ENCODE measurements at regions not wholly inside any gene's neighbourhood (a gene's known extent, or its start where the extent isn't known, plus 50 kb on each side); places are given as distances from the start of the nearest gene placed in this dataset.
"Not testable (repeated sequence)": the region's sequence is repeated elsewhere in the genome, so short reads cannot be mapped to it uniquely, and the experiment has no call there.

- TF ChIP-seq, protein P1, sequence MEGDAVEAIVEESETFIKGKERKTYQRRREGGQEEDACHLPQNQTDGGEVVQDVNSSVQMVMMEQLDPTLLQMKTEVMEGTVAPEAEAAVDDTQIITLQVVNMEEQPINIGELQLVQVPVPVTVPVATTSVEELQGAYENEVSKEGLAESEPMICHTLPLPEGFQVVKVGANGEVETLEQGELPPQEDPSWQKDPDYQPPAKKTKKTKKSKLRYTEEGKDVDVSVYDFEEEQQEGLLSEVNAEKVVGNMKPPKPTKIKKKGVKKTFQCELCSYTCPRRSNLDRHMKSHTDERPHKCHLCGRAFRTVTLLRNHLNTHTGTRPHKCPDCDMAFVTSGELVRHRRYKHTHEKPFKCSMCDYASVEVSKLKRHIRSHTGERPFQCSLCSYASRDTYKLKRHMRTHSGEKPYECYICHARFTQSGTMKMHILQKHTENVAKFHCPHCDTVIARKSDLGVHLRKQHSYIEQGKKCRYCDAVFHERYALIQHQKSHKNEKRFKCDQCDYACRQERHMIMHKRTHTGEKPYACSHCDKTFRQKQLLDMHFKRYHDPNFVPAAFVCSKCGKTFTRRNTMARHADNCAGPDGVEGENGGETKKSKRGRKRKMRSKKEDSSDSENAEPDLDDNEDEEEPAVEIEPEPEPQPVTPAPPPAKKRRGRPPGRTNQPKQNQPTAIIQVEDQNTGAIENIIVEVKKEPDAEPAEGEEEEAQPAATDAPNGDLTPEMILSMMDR (conservative IDR thresholded peaks at IDR 0.05; ENCODE audit: low read depth, low read length), result not testable (repeated sequence)
- TF ChIP-seq EZH2 (IDR thresholded peaks at IDR 0.05; ENCODE audit: low read length, unreplicated experiment), result not testable (repeated sequence)
Observed at GRCh38 chr3:43229865-43230264, 56.5 kb upstream of the SNRK start.
